Astrocyte of the cerebellum (primary cell): ENCODE measurements at regions not wholly inside any gene's neighbourhood (a gene's known extent, or its start where the extent isn't known, plus 50 kb on each side); places are given as distances from the start of the nearest gene placed in this dataset.

Source experiments
- DNase-seq: peaks from one replicate; pipeline ENCODE4 v3.0.0-alpha.2; 2011; ENCODE audit warnings: low read depth
- H3K4me3 ChIP-seq: 2 replicates; pipeline ENCODE4 v1.5.1; 2011; ENCODE audit warnings: mild to moderate bottlenecking, low read depth, low read length, moderate library complexity
- CTCF ChIP-seq: IDR thresholded peaks from 2 replicates; pipeline ENCODE4 v1.5.1; 2012; ENCODE audit warnings: low read length, low read depth, moderate library complexity, mild to moderate bottlenecking; ENCODE audit errors: missing control alignments
- in situ Hi-C: cut with HindIII; loops from 2 replicates; pipeline ENCODE4 v1.10.0; 2017; ENCODE audit warnings: low sequenced_read_pairs

GRCh38 chr6:40325041-40325440 lies 262.1 kb downstream of the LRFN2 start:
- no peak for TF ChIP-seq CTCF
- in situ Hi-C loops, result no loop called here
- no peak for DNase-seq
- H3K4me3 ChIP-seq, result no peak overlapping the region

GRCh38 chr6:40323881-40324634 lies 263.1 kb downstream of the LRFN2 start:
- no peak for DNase-seq
- in situ Hi-C loops, result no loop called here
- H3K4me3 ChIP-seq, result no peak overlapping the region
- TF ChIP-seq CTCF, result no peak

- H3K4me3 ChIP-seq, result no peak overlapping the region
- TF ChIP-seq CTCF, result no peak
- in situ Hi-C loops, result no loop called here
- DNase-seq, result no peak
Measured at GRCh38 chr6:40322336-40322735, 264.8 kb downstream of the LRFN2 start.

- no peak for TF ChIP-seq CTCF
- in situ Hi-C loops, result no loop called here
- no peak overlapping the region for H3K4me3 ChIP-seq
- no peak for DNase-seq
Measured at GRCh38 chr6:40321616-40322015, 265.5 kb downstream of the LRFN2 start.

GRCh38 chr6:40320947-40321346 lies 266.2 kb downstream of the LRFN2 start:
- no peak overlapping the region for H3K4me3 ChIP-seq
- in situ Hi-C loops, result no loop called here
- no peak for DNase-seq
- TF ChIP-seq CTCF, result no peak

- no peak overlapping the region for H3K4me3 ChIP-seq
- no peak for DNase-seq
- in situ Hi-C loops, result no loop called here
- TF ChIP-seq CTCF, result no peak
Measured at GRCh38 chr6:40320441-40320840, 266.7 kb downstream of the LRFN2 start.

- DNase-seq, result no peak
- no peak overlapping the region for H3K4me3 ChIP-seq
- in situ Hi-C loops, result no loop called here
- no peak for TF ChIP-seq CTCF
Measured at GRCh38 chr6:40319124-40319523, 268.0 kb downstream of the LRFN2 start.
